ENCODE measurements at regions not wholly inside any gene's neighbourhood (a gene's known extent, or its start where the extent isn't known, plus 50 kb on each side); places are given as distances from the start of the nearest gene placed in this dataset.

GRCh38 chr11:64441127-64441526, 82.2 kb downstream of the RPS6KA4 start:
- TF ChIP-seq POLR2A (IDR thresholded peaks at IDR 0.05) (no peak), POLR2AphosphoS5 (IDR thresholded peaks at IDR 0.05; ENCODE audit: insufficient read depth in 1 of 2, low read depth in 1 of 2) (no peak)
- TF ChIP-seq, protein P1, sequence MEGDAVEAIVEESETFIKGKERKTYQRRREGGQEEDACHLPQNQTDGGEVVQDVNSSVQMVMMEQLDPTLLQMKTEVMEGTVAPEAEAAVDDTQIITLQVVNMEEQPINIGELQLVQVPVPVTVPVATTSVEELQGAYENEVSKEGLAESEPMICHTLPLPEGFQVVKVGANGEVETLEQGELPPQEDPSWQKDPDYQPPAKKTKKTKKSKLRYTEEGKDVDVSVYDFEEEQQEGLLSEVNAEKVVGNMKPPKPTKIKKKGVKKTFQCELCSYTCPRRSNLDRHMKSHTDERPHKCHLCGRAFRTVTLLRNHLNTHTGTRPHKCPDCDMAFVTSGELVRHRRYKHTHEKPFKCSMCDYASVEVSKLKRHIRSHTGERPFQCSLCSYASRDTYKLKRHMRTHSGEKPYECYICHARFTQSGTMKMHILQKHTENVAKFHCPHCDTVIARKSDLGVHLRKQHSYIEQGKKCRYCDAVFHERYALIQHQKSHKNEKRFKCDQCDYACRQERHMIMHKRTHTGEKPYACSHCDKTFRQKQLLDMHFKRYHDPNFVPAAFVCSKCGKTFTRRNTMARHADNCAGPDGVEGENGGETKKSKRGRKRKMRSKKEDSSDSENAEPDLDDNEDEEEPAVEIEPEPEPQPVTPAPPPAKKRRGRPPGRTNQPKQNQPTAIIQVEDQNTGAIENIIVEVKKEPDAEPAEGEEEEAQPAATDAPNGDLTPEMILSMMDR (IDR thresholded peaks at IDR 0.05) = no peak
